NCI-H2227 (cell line): ENCODE measurements at regions not wholly inside any gene's neighbourhood (a gene's known extent, or its start where the extent isn't known, plus 50 kb on each side); places are given as distances from the start of the nearest gene placed in this dataset.
"Not testable (repeated sequence)": the region's sequence is repeated elsewhere in the genome, so short reads cannot be mapped to it uniquely, and the experiment has no call there.

Experiments
- DNase-seq: peaks from one replicate; lab custom pipeline; 2025; ENCODE audit not compliant: unreplicated experiment; lab: John Stamatoyannopoulos, UW

DNA sequence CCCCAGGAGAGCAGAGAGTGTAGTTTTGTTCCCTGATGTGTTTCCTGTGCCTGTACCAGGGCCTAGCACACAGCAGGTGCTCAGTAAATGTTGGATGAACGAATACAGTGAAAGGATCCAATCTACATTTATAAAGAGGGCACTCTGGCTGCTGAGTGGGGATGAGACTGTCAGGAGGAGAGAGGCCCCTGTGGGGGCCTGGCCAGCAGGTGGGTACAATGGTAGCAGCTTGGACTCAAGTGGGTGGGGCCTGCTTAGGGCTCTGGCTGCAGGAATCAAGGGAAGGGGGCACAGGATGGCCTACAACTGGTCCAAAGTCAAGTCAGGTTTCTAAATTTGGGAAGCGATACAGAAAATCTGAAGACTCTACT is 156.6 kb upstream of the GRK3 start:
- no peak for DNase-seq

DNA sequence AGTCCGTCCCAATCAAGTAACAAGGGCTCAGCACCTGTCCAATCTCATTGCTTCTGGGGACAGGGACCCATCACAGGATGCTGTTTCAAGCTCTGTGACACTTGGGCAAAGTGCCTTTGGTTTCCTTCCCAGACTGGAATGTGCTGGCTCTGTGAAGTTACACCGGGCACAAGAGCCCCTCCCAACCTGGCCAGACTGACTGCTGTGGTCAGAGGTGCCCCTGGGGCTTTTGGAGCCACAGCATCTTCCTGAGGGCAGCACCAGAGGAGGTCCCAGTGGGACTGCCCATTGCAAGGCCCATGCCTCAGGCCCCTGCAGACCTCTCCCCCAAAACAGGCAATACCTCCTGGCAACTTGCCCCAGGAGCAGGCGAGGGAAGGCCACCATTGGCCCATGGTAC is 155.2 kb upstream of the GRK3 start:
- DNase-seq: no peak

DNA sequence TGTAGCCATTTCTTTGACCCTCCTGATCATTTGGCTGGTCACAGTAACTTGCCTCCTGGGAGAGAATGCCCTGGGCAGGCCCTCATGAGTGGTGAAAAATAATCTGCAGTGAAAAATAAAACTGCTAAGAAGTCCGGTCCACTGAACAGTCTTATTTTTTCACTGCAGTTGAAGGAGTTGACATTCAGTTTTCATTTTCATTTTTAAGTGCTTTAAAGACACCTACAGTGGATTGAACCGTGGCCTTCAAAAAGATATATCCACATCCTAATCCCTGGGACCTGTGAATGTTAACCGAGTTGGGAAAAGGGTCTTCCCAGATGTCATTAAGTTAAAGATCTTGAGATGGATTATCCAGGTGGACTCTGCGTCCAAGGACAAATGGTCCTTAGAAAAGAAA is 153.6 kb upstream of the GRK3 start:
- DNase-seq: no peak

DNA sequence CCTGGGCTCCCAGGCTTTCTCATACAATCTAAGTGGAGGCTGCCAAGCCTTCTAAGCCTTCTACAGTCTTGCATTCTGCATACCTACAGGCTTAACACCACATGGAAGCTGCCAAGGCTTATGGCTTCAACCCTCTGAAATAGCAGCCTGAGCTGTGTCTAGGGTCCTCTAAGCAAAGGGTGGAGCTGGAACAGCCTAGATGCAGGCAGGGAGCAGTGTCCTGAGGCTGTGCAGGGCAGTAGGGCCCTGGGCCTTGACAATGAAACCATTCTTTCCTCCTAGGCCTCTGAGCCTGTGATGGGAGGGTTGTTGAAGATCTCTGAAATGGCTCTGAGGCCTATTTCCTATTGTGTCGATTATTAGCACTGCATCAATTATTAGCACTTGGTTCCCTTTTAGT is 150.9 kb upstream of the GRK3 start:
- DNase-seq: no peak

DNA sequence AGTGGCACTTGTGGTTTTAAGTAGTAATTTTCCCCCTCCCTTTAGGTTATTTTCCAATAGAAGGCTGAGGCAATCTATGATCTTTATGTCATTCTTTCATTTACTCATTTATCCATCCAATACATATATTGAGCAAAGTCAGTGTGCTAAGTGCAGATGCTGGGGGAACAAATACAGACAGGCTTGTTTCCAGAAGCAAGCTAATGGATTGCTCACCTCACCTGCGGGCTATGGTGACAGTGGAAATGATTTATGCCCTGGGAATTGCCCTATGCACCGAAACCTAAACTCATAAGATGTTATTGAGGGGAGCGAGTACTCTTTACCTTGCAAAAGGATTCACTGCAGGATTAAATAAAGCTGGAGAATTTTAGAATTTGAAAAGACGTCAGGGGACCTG is 148.7 kb upstream of the GRK3 start:
- peak; percentile 39 for DNase-seq

DNA sequence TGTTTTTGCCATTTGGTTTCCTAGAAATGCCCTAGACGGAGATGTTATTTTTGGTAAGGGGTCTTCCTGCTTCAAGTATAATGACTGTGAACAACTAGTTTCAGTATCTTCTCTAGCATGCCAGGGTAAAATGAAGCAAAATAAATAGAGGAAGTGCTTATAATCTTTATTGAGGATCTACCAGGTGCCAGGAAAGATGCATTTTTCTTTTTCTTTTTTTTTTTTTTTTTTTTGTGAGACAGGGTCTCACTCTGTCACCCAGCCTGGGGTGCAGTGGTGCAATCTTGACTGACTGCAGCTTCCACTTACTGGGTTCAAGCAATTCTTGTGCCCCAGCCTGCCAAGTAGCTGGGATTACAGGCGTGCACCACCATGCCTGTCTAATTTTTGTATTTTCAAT is 146.6 kb upstream of the GRK3 start:
- not testable (repeated sequence) for DNase-seq

DNA sequence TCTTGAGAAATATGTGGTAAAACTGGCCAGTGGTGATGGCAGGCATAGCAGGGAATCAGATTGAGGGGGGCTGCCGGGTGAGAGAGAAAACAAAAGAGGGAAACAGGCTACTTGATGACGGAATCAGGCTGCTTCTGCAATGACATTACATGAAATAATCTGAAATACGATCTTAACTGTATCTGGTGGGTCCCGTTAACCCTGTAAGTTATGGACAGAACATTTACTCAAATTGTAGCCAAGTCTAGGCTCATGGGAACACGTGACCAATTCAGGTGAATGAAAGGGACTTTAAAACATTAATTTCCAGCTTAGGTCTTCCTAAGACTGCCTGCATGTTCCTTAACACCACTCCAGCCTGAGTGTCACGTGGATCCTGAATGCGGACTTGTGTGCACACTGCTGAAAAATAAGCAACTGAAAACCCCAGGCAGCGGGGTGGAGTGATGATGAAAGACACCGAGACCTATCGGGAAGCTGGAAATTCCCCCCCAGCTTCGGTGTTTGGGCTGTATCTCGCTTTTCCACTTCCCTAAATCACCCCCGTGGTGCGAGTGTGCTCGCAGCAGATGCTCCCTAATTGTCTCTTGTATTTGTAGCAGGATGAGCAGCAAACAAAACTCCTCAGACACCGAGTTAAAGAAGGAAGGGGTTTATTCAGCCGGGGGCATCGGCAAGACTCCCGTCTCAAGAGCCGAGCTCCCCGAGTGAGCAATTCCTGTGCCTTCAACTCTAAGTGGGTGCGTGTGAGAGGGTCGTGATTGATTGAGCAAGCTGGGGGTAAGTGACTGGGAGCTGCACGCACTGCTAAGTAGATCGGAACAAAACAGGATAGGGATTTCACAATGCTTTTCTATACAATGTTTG is 145.0 kb upstream of the GRK3 start:
- no peak for DNase-seq

DNA sequence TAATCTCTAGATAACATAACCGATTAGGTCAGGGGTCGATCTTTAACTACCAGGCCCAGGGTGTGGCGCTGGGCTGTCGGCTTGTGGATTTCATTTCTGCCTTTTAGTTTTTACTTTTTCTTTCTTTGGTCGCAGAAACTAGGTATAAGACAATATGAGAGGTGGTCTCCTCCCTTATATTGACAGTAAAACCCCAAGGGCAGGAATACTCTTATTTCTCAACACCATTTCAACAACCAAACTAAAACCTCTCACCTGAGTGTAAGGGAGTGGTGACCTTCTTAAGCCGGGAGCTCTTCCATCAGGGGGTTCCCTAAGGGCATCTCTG is 144.4 kb upstream of the GRK3 start:
- not testable (repeated sequence) for DNase-seq

DNA sequence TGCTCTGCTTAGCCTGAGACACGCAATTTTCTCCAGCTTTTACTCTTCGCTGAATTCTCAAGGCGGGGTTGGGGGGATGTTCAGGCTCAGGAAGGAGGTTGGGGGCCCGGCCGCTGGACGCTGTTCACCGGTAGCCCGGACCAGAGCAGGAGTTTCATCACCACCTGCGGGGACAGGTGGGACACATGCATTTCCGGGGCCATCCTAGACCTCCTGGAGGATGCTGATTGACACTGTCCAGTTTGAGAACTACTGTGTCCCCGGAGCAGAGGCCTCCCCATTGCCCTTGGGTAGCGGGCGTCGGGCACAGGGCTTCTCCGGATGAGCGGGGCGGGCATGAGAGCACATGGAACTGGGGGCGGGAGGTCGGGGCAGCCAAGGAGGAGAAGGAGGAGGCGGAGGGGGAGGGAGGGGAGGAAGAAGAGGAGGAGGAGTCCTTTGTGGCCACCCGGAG is 144.0 kb upstream of the GRK3 start:
- no peak for DNase-seq

DNA sequence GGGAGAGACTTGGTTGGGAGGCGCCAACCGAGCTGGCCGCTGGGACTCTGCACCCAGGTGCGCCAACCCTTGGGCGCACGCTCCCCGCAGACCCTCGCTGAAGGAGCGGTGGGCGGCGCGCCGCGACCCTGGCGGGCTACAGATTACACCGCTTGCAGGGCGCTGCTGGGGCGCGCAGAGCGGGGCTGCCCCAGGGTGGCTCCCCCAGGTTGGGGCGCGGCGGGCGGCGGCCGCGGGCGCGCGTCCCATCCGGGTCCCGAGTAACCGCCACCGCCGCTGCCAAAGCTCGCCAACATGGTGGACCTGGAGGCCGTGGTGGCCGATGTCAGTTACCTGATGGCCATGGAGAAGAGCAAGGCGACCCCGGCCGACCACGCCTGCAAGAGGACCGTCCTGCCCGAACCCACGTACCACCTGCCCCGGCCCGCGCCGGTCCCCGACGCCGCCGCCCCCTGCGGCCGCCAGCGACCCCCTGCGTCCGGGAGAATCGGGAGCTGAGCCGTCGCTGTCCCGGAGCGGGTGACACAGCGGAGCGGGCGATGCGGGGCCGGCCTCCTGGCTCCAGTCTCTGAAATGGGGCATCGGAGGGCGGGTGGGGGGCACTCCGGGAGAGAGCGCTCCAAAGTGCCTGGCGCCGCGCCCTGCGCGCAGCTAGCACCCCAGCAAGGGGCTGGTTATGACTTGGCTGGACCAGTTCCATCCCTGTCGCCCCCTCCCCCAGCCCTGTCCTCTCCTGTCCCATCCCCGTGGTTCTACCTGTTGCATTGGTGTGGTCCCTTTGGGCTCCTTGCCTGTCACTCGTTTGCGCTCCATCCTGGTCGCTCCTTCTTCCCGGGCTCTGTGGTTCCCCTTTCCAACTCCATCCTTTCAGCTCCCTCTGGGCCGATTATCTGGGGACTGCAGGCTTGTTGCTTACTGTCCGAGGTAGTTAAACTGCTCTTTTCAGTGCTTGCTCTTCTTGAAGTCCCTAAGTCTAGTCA is 143.3 kb upstream of the GRK3 start:
- DNase-seq: no peak

DNA sequence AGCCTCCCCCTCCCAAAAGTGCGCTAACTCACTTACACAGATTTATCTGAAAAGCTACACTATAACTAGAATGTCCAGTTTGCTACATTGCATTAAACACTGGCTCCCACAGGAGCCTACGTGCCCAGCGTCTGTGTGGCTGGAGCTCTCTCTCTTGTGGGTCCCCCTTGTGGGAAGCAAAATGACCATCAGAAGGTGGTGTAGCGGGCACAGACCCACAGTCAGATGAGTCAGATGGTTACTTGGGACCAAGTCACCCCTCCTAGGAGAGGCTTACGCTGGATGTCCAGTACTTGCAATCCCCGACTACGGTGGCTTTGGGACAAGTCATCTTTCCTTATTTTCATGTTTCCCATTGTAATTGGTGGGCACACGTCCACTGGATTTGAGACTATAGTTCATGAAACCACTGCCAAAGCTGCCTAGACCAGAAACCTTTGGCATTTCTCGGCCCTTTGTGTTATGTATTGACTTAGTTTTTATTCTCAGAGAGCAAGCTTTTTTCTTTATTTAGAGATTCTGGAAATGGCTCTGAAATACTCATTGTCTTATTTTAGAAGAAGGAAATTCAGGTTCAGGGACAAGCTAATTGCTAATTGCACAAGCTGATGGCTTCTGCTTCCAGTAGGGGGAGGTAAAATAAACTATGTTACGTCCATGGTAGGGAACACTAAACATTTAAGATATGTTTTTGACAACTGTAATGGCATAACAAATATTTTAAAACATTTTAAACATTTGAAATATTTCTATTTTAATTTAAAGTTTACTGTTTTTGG is 137.8 kb upstream of the GRK3 start:
- DNase-seq: not testable (repeated sequence)

DNA sequence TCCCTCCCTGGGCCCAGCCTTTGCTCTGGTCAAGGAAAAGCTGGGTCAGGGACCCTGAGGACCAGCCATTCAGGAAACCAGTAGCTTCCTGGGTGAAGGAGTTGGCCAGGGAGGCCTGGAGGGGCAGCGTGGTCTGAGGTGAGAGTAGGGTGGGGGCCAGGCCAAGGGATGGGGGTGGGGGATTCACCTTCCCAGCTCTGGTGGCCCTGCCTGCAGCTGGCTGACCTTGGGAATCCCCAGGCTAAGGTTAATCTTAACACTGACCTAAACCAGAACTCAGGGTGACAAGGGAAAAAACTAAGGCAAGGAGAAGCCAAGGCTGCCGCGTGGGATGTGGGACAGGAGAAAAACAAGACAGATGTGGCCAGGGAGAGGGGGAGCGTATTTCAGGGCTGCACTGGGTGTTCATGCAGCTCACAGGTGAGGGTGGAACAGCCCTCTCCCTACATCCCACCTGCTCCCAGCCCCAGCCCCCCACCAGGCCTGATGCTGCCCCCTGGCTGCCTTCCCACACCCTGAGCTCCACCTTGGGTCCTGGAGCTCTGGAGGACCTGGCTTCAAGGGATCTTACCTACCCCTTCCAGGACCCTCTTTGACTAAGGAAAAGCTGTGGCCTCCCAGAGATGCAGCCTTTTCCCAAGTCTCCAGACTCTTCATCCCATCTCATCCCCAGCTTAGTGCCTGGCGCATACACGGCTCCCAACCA is 132.7 kb upstream of the GRK3 start:
- DNase-seq: not testable (repeated sequence)

DNA sequence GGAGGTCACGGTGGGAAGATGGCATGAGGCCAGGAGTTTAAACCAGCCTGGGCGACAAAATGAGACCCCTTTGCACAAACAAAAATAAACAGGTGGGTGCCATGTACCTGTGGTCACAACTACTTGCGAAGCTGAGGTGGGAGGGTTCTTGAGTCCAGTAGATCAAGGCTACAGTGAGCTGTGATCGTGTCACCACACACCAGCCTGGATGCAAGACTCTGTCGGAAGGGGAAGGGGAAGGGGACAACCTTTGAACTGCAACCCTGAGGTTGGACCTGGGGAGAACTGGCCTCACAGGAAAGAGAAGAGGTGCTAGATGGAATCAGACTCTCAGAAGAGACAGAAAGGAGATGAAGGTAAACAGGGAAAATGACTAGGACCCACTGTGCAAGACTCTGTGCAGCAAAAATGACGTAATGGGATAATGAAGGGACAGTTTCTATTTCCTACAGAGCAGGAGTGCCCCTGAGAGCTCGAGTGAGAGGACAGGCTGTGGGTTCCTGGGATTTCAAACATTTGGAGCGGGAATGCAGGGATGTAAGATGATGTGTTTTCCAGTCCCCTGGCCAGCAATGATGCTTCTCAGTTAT is 131.0 kb upstream of the GRK3 start:
- DNase-seq: not testable (repeated sequence)

DNA sequence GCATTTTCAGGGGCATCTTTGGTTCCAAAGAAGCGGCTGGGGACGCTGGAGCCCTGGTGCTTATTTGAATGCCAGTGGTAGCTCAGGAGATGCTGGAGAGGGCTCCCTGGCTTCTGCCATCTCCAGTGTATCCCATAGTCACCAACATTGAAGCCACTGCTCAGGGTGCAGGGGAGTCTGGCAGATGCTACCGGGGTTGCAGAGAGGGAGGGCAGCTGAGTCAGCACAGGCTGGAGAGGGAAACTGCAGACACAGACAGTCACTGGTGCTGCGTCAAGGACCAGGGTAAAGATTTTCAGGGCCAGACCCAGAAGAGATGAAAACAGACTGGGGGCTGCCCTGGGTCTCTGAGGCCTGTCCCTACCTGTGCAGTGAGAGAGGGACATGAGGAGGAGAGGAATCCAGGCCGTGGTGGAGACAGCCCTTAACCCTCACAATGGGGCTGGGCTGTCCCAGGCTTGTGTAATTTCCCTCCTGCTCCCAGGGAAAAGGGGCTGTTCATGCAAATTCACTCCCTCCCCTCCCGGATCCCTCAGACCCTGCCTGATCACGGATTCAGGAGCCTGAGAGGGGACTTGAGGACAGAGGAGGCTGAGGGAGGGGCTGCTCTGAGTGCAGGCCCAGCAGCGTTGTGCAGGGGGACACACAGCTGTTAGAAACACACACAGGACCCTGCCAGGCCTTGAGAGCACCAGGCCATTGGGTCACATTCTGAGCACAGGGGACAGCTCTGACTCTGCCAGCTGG is 126.9 kb upstream of the GRK3 start:
- no peak for DNase-seq

DNA sequence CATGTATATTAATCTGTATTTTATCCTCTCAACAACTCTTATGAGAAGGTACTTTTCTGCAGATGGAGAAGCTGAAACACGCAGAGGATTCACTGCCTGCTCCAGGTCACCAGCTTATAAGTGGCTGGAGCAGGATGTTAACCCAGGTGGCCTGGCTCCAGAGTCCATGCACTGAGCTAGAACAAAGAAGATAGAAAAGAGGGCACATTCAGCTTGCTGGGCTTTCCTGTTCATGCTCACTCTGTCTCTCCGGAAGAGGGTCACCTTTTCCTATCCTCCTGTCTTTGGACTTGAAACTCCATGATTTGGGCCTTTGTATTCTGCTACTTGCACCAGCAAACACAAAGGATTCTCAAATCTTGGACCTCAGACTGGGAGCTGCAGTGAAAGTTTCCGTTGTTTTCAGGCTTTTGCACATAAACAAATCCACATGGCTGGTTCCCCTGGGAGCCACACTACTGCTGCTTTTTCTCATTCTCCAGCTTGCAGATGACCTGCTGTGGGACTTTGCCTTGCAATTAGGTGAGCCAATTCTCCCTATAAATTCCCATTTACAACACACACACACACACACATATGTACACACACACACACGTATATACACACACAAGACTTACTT is 117.3 kb upstream of the GRK3 start:
- DNase-seq: no peak

DNA sequence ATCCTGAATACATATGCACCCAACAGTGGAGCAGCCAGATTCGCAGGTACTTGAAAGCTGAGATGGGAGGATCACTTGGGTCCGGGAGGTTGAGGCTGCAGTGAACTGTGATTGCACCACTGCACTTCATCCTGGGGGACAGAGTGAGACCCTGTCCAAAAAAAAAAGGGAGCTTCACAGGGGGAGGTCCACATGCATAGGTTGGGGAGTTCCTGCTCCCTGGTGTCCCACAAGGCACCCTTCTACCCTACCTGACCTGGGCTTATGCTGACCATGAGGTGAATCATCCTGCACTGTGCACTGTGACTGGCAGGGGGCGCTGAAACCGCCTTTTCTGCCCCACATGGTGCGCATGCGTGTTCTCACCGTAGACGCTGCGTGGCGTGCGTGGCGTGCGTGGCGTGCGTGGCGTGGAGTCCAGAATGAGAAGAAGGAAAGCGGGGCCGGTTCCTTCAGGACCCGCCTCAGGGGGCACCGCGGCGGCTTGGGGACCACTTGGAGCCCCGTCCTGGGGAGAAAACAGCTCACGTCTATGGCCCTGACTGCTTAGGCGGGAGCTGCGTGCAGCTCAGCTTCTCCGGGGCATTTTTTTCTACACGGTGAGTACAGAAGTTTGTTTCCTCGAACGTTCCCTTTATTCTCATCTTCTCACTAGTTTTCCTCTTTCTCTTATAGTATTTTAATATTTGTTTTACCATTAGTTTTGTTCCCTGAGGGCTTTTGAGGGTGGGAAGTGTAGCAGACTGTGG is 116.6 kb upstream of the GRK3 start:
- peak; percentile 88 for DNase-seq

DNA sequence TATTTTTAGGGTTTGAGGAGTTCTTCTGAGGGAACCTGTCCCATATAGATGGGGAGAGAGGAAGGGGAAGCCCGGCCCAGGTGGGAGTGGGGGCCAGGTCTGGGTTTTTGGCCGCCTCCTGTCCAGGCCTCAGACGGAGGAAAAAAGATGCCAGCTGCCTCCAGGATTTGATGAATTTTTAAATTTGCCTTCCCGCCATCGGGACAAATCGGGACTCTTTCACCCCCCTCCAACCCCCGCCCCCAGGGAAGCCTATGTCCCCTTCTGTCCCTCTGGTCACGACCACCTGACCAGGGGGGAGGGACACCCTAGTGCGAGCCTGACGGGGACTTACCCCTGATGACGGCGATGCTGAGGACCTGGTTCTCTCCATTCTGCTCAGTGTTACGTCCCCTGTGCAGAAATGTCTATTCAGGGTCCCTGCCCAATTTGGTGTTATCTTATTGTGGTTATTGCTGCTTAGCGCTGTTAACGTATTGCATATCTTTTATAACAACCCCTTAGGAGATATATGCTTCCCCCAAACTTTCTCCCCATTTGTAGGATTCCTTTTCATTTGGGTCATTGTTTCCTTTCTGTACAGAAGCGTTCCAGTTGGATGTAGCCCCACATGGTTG is 115.9 kb upstream of the GRK3 start:
- peak; percentile 1 for DNase-seq

DNA sequence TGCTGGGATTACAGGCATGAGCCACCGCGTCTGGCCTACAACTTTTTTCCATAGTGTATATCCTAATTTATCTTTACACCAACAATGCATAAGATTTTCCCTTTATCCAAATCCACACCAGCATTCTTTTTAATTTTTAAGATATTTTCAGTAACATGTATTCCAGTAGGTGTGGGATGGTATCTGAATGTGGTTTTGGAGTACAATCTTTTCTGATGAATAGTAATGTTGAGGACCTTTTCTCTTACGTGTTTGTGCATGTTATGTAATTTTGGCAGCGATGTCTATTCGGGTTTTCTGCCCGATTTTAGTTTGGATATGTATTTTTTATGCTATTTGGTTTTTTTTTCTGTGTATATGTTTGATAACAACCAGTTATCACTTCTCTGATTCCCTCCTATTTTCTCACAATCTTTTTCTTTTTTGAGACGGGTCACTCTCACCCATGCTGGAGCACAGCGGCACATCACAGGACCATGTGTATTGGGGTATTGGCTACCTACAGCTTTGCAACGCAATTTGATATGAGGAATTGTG is 114.6 kb upstream of the GRK3 start:
- no peak for DNase-seq
